OCI-LY7 (cell line): ENCODE measurements at regions not wholly inside any gene's neighbourhood (a gene's known extent, or its start where the extent isn't known, plus 50 kb on each side); places are given as distances from the start of the nearest gene placed in this dataset.

Experiments
- EZH2phosphoT487 ChIP-seq: fragments of 200-600 bp; sonication (generic); IDR thresholded peaks from 2 replicates; pipeline ENCODE4 v1.6.1; 2018; ENCODE audit warnings: low read depth, borderline replicate concordance, mild to moderate bottlenecking, mixed run types, antibody characterized with exemption, low read length, moderate library complexity, mixed read lengths
- TF ChIP-seq, protein P1 (sequence below): fragments of 200-600 bp; sonication (generic); conservative IDR thresholded peaks from 2 replicates; pipeline ENCODE4 v1.5.1; 2014; ENCODE audit warnings: mild to moderate bottlenecking, antibody characterized with exemption, low read length, moderate library complexity, mixed read lengths

DNA sequence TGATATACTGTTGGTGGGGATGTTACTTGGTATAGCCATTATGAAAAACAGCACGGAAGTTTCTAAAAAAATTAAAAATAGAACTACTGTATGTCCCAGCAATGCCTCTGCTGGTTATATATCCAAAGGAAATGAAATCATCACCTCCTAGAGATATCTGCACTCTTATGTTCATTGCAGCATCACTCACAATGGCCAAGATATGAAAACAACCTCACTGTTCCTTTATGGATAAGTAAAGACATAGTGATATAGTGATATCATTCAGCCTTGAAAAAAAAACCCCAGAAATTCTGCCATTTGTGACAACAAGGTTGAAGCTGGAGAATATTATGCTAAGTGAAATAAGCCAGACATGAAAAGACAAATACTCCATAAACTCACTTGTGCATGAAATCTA is 543.8 kb upstream of the SLIT2 start:
- TF ChIP-seq, protein P1, sequence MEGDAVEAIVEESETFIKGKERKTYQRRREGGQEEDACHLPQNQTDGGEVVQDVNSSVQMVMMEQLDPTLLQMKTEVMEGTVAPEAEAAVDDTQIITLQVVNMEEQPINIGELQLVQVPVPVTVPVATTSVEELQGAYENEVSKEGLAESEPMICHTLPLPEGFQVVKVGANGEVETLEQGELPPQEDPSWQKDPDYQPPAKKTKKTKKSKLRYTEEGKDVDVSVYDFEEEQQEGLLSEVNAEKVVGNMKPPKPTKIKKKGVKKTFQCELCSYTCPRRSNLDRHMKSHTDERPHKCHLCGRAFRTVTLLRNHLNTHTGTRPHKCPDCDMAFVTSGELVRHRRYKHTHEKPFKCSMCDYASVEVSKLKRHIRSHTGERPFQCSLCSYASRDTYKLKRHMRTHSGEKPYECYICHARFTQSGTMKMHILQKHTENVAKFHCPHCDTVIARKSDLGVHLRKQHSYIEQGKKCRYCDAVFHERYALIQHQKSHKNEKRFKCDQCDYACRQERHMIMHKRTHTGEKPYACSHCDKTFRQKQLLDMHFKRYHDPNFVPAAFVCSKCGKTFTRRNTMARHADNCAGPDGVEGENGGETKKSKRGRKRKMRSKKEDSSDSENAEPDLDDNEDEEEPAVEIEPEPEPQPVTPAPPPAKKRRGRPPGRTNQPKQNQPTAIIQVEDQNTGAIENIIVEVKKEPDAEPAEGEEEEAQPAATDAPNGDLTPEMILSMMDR: no peak
- no peak for TF ChIP-seq EZH2phosphoT487
